ENCODE measurements at regions not wholly inside any gene's neighbourhood (a gene's known extent, or its start where the extent isn't known, plus 50 kb on each side); places are given as distances from the start of the nearest gene placed in this dataset.

DNA sequence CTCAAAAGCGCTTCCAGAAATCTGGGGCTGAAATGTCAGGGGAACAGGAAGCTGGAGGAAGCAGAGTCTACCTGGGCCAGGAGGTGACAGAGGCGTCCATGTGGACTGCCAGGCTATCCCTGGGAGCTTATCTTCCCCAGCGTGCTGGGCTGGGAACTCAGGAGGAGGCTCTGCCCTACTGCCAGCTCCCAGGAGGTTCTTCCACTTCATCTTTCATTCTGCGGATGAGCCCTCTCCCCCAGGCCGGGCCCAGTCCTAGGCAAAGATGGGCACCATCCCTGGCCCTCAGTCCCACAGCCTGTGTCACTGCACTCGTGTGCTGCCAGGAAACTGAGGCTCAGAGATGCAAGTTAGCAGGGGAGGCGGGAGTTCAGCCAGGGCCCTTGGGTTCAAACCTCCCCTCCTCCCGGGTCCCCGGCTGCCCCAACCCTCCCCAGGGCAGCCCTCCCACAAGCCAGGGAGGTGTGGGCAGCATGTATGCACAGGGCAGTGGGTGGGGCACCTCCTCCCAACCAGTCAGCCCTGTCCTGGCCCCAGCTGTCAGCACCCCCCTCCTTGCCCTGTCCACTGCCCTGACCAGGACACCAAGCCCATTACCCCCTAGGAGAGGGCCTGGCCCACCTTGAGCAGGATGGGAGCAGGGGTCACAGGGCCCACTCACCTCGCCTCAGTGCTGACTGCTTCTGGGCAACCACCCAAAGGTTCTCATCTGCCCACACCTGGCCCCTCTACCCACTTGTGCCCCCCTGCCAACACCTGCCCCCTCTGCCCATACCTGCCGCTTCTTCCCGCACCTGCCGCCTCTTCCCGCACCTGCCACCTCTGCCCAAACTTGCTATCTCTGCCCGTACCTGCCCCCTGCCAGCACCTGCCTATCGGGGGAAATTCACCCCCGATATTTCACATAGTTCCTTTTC lies 226.0 kb downstream of the NPHP4 start:
- DNase-seq, result no peak

DNA sequence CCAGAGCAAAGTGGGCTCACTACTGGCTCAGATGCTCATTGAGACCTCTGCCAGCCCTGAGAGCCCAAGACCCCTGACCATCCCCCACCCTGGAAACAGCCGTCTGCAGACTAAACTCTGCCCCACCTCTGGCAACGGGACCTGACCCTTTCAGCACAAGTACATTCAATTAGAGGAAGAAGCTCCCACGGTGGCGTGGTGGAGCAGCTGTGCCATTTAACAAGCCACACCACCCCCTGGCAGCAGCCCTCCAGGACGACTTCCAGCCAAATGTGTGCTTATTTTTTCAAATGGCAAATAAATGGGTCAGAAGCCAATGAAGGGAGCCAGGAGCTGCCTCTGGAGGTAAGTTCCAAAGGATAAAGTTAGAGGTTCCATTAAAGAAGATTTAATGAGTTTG lies 226.7 kb downstream of the NPHP4 start:
- no peak for DNase-seq

DNA sequence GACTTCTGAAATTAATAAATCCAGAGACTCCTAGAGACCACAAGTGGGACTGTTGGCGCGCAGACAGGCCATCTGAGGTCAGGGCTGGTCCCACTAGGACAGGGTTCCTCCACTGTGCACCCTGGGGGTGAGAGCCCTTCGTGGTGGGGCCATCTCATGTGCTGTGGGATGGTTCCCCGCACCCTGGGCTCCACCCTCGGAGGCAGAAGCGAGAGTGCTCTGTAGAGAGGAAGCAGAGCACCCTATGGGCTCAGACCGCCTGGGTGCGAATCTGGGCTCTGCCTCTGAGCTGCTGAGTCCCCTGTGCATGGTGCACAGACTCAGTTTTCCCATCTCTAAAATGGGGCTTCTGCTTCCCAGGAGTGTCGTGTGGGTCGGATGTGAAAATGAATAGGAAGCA lies 227.3 kb downstream of the NPHP4 start:
- DNase-seq, result no peak

DNA sequence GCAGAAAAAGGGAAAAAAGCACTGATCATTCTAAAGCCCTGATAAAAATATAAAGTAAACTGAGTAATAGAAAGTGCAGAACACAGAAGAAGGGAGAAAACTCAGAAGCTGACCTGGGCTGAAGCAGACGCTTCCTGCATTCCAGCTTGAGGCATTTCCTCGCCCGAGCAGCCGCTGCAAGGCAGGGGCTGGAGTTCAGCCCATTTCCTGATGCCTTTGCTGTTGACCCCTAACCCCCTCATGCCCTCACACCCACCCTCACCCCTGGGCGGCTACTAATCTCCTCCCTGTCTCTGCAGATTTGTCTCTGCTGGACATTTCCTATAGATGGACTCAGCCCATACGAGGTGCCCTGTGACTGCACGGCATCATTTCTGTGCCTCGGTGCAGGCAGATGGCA lies 227.8 kb downstream of the NPHP4 start:
- DNase-seq, result no peak

DNA sequence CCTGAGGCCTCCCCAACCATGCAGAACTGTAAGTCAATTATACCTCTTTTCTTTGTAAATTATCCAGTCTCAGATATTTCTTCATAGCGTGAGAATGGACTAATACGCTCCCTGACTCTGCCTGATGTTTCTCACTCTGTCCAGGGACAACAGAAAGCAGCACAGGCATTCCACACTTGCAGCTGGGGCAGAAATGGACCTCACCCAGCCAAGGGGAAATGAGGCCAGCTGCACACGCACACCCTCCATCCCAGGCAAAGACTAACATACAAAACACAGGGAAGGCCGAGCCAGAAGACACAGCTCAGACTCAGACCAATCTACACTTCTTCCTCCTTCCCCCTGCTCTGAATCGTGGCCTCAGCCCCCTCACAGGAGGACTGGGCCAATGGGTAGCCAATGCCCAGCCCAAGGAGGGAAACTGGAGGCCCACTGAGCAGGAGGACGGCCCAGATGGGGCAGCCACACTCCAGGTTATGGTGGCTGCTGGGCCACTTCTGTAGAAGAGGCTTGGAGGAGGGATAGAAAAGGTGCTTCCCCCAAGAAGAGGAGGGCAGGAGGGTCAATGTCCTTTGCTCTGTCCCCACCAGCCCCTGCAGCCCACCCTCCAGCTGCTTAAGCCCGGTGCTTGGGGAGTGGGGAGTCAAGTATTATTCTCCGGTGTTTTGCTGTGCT lies 228.4 kb downstream of the NPHP4 start:
- DNase-seq, result no peak

DNA sequence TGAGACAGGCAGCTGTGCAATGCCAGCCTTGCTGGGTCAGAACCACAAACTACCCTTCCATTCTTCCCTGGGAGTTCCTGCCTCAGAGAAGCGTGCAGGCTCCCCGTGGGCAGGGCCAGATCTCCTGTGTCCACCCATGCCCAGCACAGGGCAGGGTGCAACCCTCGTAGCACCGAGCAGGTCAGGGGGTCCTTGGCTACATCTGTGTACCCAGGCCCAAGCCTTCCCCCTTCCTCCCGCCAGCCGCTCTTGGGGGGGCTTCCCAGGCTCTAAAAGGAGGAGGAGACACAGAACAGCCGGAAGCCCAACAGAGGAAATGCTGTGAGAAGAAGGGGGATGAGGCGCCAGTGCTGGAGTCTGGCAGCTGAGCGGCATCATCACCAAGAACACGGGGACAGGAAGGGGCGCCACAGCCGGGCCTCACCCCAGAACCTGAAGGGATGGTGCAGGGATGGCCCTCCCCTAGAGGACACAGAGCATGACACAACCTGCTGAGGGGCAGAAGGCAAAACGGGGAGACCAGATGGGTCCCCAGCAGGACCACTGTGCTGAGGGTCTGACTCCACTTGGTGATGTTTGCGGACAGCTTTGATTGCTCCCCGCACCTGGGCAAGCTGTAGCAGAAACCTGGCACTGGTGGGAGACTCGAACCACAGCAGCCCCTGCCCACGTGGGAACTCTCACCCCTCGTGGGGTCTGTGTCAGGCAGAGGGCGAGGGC lies 233.2 kb downstream of the NPHP4 start:
- no peak for DNase-seq

DNA sequence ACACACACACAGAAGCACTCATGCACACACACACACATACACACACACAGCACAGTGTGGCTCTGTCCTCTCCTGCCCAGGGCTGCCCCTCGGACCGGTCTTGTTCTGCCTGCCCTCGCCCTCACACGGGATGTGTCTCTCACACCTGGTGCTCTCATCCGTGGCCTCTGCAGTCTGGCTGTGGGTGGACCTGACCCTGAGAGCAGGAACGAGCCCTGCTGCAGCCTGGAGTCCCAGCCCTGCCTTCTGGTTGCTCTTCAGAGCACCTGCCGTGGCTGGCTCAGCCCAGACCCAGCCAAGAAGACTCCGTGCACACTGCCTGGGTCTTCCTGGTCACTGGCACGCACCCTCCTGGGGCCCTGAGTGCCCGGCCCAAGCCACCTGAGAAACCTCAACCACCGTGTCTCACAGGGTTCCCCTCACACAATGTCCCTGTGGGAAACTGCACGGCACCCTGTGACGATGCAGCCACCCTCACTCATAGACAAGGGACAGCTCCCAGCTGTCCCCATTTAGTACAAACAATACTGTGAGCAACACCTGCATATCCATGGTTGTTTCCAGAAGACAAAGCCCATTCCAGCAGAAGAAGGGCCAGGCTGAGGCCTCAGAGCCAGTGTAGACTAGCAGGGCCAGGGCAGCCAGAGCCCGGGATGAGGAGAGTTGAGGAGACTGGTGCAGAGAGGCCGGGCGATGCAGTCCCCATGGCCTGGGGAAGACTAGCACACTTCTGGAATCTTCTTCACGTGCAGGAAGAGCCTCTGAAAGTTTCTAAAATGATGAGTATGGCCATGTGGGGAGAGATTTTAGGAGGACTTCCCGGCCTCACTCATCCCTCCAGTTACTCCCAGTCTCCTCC lies 234.0 kb downstream of the NPHP4 start:
- no peak for DNase-seq

DNA sequence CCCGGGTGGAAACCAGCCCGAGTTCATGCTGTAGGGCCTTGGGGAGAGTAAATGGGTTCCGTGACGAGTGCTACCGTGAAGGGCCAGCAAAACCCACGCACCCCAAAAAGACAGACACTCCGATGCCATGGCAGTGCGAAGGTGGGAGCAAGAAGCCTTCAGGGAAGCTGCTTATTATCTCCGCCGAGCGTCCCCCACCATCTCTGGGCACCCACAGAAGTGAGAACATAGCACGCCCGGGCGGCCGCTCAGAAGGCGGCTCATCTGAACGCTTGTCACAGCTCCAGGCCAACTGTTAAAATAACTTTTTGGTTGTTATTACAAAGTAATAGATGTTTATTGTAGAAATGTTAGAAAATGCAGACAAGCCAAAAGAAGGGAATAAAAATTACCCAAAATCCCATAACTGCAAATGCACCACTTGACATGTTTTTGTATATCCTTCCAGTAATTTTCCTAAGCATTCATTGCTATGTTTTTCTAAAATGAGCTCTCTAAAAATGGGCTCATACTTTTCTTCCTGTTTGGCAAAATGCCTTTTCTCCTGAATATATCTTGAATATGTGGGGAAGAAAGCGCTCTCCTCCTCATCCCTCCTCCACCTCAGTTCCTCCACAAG lies 234.9 kb downstream of the NPHP4 start:
- no peak for DNase-seq

DNA sequence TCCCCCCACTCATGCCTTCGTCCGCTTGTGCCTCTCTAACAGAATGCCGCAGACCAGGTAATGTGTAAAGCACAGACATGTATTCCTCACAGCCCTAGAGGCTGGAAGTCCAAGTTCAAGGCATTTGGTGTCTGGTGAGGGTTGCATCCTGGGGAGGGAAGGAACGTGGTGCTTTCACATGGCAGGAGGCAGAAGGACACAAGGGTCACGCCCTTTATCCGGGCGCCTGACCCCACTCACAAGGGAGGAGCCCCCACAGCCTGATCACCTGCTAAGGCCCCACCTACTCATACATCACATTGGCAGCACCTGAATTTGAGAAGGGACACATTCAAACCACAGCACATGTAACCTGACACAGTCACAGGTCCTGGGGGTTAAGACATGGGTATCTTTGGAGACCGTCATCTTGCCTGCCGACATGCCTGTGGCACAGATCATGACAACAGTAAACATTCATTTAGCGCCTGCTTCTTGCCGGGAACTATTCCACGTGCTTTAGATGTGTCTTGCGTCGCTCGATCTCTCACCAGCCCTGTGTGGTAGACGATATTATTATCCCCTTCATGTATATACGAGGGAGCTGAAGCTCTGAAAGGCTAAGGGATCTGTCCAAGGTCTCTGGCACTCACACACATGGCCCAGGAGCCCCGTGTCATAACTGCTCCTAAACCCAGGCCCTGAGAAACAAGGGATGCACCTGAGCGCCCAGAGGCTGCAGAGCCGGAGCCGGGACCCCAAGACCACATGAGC lies 235.6 kb downstream of the NPHP4 start:
- DNase-seq, result no peak

DNA sequence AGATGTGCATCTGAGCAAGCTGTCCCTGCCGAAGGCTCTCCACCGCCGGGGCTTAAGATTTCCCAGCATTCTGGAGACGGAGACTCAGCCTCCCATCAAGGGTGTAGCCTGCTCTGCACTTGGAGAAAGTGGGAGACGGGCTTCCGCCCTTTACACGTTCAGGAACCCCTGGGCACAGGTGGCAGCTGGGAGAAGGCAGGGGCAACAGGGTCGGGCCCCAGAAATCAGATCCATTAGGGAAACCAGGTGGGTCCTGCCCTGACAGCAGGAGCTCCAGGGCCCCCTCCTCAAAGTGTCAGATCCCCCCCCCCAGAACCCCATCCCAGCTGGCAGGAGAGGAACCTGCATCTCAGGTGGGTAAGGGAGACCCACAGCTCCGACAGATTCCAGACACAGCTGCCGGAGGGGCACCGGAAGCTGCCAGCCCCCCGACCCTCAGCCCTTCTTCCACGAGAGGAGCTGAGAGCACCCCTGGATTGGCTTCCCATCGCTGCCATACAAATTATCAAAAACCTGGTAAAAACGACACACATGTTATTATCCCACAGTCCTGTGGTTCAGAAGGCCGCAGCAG lies 236.6 kb downstream of the NPHP4 start:
- DNase-seq, result no peak

DNA sequence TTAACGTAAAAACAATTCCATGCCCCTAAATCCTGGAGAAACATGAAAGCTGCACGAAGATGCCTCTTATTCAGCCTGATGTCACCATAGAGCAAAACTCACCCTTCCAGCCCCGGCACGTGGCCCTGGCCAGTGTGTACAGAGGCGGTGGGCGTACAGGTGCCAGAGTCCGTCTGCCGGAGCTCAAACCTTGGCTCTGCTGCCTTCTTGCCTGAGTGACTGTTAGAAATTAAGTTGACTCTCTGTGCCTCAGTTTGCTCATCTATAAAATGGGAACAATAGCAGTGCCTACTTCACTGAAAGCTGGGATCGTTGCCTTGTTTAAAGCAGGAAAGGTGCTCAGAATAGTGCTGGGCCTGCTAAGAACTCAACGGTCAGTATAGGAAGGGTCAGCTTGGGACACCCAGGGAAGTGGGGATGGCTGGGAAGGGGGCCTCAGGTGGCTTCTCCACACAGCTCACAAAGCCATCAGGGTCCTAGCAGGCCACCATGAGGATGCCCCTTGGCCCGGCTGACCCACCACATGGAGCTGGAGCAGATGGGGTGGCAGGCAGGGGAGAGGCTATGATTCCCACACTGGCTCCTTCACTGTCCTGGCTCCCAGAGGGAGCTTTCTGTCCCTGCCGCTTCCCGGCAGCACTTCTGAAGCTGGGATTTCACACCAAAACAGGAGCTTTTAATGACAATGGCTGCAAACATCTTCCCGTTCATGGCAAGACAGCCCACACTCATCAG lies 237.2 kb downstream of the NPHP4 start:
- DNase-seq, result no peak

DNA sequence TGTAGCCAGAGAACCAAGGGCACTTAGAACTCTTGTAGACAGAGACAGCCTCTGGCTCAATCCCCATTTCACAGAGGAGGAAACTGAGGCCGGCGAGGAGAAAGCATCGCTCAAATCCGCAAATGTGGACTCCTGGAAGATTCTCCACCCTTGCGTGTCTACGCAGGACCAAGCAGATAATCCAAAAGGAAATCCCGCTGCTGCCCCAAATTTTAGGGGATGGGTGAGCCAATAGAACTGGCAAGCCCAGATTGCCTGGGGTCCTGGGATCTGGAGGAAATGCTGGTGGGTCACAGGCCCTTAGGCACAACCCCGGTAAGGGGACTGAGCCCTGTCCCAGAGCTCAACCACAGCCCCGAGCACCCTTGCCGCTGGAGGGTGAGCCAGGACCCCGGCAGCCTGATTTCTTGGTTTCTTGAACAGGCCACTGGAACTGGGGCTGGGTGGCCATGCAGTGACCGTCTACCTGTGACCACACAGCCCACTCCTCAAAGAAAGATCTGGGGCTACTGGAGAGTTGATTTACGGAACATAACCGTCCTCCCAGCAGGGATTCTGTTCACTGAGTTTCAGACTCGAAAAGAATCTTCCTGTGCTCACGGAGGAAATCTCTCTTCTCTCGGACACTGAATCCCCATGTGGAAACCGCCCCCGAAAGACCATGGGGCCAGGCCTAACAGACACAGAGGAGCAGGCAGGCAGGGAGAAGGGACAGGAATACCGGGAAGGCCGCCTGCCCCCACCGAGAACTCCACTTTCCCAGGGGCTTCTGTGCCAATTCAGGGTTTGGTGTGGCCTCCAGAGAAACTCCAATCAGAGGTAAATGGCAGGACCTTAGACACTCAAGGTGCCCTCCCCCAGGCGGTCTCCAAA lies 238.4 kb downstream of the NPHP4 start:
- no peak for DNase-seq

DNA sequence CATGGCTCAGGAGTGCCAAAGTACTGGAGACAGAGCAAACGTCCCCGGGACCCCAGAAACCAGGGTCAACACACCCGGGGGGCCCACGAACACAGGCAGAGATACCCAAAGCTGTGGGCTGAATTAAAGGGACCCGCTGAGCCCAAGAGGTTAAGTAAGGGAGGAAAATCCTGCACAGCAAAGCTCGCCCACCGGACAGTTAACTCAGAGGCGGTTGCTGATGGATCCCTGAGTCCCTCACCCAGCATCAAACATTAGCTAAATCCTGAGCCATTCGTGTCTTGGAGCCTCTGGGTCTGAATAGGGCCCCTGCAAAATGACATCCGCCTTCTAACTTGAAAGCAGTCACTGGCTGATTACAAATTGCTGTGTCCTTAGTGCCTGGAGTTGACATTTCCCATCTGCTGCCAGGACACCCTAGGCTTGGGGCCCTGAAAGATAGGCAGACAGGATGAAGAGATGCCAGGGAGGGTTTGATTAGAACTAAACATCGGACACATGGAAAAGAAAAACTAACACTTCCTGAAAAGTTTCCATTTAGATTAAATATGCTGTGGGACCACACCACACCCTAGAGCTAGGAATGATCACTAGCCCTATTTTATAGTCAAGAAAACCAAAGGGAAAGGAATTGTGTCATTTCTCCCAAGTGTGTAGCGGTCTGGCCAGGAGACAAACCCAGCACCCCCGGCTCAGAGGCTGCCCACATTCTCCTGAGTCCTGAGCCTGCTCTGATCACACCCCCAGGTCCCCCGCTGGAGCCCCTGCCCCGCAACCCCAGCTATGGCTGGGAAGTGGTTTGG lies 239.3 kb downstream of the NPHP4 start:
- DNase-seq, result no peak

DNA sequence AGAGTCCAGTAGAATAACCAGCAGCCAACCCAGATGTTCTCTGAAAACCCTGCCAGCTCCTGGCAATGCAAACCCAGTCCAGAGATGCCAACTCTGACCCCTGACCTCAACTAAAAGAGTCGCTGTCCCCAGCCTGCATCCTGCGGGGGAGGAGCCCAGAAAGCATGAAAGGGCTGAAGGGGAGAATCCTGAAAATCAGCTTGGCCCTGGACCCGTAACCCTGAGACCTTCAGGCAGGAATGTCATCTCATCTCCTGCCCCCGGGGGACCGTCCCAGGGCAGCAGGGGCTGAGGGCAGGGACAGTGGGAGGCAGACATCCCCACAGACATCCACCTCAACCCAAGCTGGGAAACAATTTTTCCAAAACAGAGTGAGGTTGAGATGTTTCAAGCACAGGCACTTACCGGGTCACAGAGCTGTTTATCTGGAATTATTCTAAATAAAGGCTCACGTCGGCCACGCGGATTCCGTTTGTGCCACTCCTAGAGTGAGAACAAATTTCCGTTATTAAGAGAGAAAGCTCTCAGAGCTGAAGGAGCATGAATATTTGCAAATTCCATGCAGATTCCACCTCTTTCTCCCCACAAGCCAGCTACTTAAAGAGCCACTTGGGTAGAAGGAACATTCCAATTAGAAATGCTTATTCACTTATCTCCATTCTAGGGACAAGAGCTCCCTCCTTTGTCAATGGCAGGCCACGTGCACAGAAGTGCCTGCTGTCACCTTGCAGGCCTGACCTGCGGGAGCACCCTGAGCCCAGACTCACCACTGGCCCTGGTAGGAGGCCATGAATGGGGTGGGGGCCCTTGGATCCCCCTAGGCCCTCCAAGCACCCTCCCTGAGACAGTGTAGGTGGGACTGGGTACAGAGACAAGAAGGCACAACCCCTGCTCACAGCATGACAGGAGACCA lies 240.1 kb downstream of the NPHP4 start:
- no peak for DNase-seq

DNA sequence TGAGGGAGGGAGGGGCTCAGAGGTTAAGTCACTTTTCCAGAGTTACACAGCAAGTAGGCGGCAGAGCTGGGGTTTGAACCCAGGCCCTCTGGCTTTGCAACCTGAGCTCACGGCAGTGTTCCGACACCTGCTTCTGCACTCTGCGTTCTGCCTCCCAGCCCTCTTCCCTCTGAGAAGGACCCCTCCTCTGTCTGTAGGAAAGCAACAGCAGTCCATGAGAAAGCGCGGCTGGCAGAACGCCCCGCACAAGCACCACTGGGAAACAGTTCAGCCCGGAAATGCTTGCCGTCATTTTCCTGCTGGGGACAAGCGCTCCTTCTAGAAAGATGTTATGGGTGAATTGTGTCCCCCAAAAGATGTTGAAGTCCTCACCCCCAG lies 241.1 kb downstream of the NPHP4 start:
- no peak for DNase-seq

DNA sequence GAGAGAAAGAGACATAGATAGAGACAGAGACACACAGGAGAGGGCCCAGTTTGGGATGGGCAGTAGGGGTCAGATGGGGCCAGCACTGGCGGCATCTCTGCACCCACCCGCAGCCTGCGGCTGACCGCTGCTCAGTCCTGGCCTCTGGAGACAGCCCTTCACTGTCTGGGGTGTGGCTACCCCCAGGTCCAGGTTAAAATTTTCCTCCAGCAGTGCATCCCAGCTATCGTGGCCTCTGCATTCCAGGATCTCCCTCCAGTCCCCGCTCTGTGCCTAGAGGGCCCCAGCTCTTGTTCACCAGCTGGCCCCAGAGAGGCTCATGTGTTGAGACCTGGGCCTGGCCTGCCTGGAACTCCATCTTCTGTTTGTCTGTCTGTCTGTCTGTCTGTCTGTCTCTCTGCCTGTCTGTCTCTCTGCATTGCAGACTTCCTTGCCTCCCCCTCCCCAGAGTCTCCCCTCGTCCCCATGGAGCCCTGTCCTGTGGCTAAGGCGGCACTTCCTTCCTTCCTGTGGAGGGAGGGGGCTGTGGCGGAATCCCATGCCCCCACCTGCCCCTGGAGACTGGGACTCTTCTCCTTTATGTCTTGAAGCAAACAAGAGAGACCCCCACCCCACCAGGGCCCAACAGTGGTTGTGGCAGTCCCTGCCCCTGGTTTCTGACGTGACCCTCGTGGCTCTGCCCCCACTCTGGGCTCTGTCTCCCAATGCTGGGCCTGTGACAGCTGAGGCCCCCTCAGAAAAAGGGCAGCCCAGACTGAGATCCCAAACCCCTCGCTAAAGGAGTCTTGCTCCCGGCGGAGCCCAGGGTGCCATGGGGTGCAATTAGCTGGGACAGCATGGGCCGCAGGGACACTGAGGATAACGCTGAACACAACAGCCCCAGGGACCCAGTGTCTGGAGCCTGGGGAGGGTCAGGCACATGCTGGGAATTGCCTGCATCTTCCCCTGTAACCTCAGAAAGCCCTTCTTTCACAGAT lies 241.8 kb downstream of the NPHP4 start:
- no peak for DNase-seq
